HUDEP-2 (cell line): ENCODE measurements at regions not wholly inside any gene's neighbourhood (a gene's known extent, or its start where the extent isn't known, plus 50 kb on each side); places are given as distances from the start of the nearest gene placed in this dataset.
"Not testable (repeated sequence)": the region's sequence is repeated elsewhere in the genome, so short reads cannot be mapped to it uniquely, and the experiment has no call there.

Experiments
- DNase-seq, 76 experiments: peaks; one replicate each; lab custom pipeline; 2025; ENCODE audit not compliant: unreplicated experiment in 76 of 76; lab: John Stamatoyannopoulos, UW

DNA sequence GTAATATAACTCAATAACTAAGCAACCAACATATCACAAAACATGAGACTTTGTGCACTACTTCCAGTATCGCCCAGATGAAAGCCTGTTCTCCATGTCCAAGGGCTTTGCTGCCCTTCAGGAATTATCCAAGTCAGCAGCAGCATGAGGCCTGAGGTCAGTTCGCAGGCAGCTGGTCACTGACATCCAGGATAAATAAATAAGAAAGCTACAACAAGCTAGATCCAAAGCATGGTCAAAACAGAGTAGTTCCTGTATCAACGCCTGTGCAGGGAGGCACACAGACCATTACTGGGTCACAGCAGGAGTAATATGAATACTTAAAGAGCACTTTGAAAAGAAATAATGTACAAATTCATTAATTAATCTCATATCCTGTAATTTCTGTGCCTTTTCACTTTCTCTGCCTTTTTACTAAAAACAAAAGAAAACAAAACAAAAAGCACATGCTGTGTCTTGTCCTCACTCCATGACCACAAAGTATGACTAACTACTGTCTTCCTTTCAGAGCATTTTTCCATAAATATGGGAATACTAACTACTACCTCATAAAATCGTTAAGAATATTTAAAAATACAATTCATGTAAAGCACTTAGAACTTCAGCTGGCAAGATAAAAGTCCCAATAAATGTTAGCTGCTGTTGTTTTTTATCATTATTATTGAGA, 374.9 kb upstream of the IRAK1BP1 start:
- no peak for DNase-seq

- no peak for DNase-seq
Measured at GRCh38 chr6:78500299-78501089, 366.9 kb upstream of the IRAK1BP1 start.

DNA sequence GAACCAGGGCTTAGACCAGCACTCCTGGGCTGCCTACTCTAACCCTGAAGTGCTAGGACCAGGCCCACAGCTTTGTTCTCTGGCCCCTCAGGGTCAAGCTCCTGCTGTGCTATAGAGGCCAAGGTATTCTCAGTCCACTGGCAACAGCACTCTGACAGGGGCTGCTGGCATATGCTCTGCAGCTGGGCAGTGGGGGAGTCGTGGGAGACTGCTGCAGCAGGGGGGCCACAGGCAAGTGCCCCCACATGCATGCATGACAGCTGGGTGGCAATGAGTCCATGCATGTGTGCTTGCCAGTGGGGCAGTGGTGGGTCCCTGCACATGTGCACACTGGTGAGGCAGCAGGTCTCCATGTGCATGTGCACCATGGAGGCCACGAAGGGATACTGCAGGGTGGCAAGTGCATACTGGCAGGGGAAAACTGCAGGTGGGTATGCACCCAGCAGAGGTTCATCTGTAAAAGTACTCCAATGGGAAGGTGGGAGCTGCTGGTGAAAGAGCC, 364.9 kb upstream of the IRAK1BP1 start:
- no peak for DNase-seq

GRCh38 chr6:78505178-78505577, 362.2 kb upstream of the IRAK1BP1 start:
- no peak for DNase-seq

DNA sequence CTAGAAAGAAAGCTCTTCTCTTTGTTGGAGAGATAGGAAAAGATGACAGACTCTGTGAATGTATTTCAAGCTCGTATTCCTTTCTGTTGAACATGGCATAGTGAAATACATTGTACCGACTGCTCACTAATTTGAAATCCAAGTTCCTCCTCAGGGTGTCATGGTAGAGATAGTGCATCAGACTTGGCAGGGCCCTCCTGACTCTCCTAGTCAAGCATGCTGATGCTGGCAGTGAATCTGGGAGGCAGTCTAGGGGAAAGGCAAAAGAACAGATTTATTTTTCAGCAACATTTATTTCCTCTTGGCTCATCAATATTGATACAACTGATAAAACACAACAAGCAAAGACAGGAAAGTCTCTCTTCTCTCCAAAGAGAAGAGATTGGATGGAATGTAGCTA, 356.3 kb upstream of the IRAK1BP1 start:
- no peak for DNase-seq

GRCh38 chr6:78513856-78514255, 353.5 kb upstream of the IRAK1BP1 start:
- peak in 2 of 76 experiments; percentile 5 to 23 for DNase-seq

DNA sequence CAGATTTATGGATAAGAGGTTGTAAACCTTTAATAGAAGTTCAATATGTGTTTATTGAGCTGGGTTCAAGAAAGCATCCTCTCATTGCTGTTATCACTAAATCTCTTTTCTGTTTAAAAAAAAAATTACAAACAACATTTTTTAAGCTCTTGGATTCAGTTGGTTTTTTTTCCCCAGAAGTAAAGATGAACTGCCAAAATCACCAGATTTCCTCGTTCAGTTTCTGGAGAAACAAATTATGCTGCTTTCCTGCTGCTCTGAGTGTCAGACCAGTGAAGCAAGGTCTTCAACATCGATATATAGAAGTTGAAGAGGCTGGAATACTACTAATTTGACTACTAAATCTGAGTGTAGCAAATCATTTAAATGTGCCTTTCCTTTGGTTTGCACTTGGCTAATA, 352.1 kb upstream of the IRAK1BP1 start:
- no peak for DNase-seq

DNA sequence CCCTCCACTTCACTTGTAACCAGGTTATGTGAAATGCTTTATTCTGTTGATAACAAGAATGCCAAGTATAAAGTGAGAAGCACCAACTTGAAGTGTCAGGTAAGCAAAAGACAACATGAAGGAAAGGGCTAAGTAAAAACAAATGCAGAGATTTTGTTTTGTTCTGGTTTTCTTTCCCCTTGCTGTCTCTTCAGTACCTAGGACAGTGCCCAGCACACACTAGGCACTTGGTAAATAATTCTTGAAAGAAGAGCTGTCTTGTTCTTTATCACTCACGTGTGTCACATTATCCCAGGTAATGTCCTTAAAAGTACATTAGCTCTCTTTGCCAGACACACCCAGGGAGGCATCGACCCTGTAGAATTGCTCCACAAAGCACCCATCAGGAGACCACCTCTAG, 350.0 kb upstream of the IRAK1BP1 start:
- DNase-seq = no peak

- DNase-seq = no peak
Measured at GRCh38 chr6:78523622-78524021, 343.7 kb upstream of the IRAK1BP1 start.

GRCh38 chr6:78525976-78526375, 341.4 kb upstream of the IRAK1BP1 start:
- DNase-seq = no peak

- no peak for DNase-seq
Measured at GRCh38 chr6:78526432-78526831, 340.9 kb upstream of the IRAK1BP1 start.

- DNase-seq = no peak
Measured at GRCh38 chr6:78528926-78529325, 338.4 kb upstream of the IRAK1BP1 start.

GRCh38 chr6:78530208-78530607, 337.1 kb upstream of the IRAK1BP1 start:
- no peak for DNase-seq

DNA sequence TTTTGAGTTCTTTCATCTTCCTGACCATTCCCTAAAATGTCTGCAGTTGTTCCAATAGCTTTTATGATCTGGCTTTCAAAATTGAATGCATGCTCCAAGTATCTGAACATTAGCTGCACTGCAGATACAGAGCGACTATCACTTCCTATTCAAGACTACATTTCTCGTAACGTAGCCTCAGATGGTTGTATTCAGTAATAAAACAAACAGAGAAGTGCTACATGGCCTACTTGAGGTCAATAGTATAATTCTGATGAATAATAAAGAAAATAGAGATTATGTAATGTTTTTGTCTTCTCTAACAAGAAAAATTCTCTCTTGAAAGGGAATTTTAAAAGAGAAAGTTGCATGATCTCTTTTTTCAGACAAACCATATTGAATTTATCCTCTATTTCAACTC, 333.9 kb upstream of the IRAK1BP1 start:
- DNase-seq = no peak

GRCh38 chr6:78533876-78534275, 333.5 kb upstream of the IRAK1BP1 start:
- DNase-seq = no peak

DNA sequence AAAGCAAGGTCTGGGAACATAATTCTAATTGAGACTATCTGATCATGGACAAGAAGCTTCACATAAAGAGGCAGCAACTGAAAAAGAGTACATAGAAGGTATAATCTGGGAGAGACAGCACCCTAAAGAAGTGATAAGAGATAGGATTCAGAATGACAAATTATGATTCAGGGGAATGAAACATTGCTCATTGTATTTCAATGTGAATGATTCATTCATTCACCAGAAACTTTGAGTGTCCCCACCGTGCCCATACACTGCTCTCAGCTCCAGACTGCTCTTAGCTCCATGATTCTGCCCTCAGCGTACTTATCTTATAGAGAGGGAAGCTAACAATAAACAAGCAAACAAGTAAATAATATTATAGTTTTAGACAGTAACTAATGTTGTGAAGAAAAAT, 329.3 kb upstream of the IRAK1BP1 start:
- no peak for DNase-seq

GRCh38 chr6:78547636-78548035, 319.7 kb upstream of the IRAK1BP1 start:
- DNase-seq = not testable (repeated sequence)

DNA sequence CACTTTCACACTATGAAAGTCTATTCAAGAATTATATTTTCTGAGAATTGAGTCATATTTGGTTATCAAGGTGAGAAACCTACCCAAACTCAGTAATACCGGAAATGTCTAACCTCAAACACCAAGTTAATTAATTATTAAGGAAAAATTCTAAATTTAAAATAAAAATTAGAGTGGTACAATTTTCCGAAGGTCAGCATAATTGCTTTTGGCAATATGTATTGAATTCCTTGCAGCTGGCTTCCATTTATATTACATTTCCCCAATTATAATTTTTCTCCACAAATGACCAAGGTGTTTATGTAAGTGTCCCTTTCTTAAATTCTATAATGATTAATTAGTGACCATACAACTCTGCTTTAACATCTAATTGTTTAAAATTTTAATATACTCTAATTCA, 316.0 kb upstream of the IRAK1BP1 start:
- no peak for DNase-seq

GRCh38 chr6:78552435-78552834, 314.9 kb upstream of the IRAK1BP1 start:
- DNase-seq = no peak

GRCh38 chr6:78554341-78554740, 313.0 kb upstream of the IRAK1BP1 start:
- no peak for DNase-seq

DNA sequence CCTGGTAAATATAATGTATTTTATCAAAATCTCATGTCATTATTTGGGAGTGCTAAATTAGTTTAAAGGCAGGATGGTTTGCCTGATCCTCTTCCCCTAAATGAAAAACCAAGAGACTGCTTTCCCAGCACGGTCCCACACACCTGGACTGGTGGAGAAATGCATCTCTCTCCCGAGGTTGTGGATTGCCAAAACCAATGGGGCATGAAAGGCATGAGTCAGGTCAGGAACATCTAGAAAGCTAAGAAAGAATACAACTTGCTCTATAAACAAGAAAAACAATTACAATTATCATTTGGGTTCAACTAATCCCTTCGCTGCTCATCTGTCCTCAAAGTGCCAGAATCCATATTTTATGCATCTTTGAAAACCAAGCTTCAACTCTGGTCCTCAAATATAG, 308.3 kb upstream of the IRAK1BP1 start:
- no peak for DNase-seq

DNA sequence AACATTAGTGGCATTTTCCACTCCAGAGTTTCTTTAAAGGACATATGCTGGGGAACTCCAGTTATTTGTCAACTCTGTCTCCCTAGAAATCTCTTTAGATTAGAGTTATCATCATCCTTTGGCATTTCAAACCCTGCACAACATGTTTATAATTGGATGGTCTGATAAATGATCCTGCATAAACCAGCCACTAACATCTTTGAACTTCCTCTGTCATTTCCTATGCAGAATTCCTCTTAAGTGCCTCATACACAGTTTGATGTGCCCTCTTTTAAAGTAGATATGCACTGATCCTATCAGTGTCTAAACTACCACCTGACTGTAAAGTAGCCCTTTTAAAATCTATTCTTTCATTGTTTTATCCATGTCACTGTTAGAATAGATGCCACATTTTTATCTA, 306.3 kb upstream of the IRAK1BP1 start:
- no peak for DNase-seq
